DND-41 (cell line): ENCODE measurements at regions not wholly inside any gene's neighbourhood (a gene's known extent, or its start where the extent isn't known, plus 50 kb on each side); places are given as distances from the start of the nearest gene placed in this dataset.

Source experiments
- ATAC-seq: fragments of 200-7000 bp; cut with Tn5 transposase; 3 replicates; pipeline ENCODE4 v1.9.1; 2021; ENCODE audit warnings: low read depth; ENCODE audit not compliant: insufficient read depth
- DNase-seq: peaks from one replicate; pipeline ENCODE4 v3.0.0-alpha.2; 2020
- H2AFZ ChIP-seq: 2 replicates; pipeline ENCODE4 v1.6.0; 2012; ENCODE audit warnings: low read depth, low read length
- H3K27ac ChIP-seq: 2 replicates; pipeline ENCODE4 v1.5.1; 2012; ENCODE audit warnings: low read length, inconsistent platforms
- H3K27me3 ChIP-seq: fragments of 200-600 bp; sonication (generic); 2 replicates; pipeline ENCODE4 v1.6.0; 2012; ENCODE audit warnings: low read length, mild to moderate bottlenecking, inconsistent platforms; ENCODE audit not compliant: insufficient read depth, poor library complexity
- H3K36me3 ChIP-seq: 2 replicates; pipeline ENCODE4 v1.5.1; 2012; ENCODE audit warnings: low read length, inconsistent platforms; ENCODE audit not compliant: insufficient read depth
- H3K4me1 ChIP-seq: 2 replicates; pipeline ENCODE4 v1.5.1; 2012; ENCODE audit warnings: mild to moderate bottlenecking, low read length; ENCODE audit not compliant: insufficient read depth
- H3K4me2 ChIP-seq: 2 replicates; pipeline ENCODE4 v1.6.0; 2012; ENCODE audit warnings: mild to moderate bottlenecking, moderate library complexity, low read length, inconsistent platforms; ENCODE audit not compliant: insufficient read depth
- H3K4me3 ChIP-seq, 2 experiments: fragments of 200-600 bp in 1 of 2; shearing (Covaris generic) in 1 of 2; 2 replicates each; pipeline ENCODE4 v1.5.1; 2012 to 2016; ENCODE audit warnings: inconsistent platforms in 2 of 2, low read length in 2 of 2, mild to moderate bottlenecking in 2 of 2, low read depth in 1 of 2, moderate library complexity in 1 of 2
- H3K79me2 ChIP-seq: 2 replicates; pipeline ENCODE4 v1.6.0; 2012; ENCODE audit warnings: low read length, inconsistent platforms; ENCODE audit not compliant: insufficient read depth
- H3K9ac ChIP-seq: 2 replicates; pipeline ENCODE4 v1.6.0; 2012; ENCODE audit warnings: low read depth, mild to moderate bottlenecking, inconsistent platforms, low read length, moderate library complexity
- H3K9me3 ChIP-seq: 2 replicates; pipeline ENCODE4 v1.5.1; 2012; ENCODE audit warnings: low read length, moderate library complexity, mild to moderate bottlenecking, inconsistent platforms; ENCODE audit not compliant: insufficient read depth, severe bottlenecking
- H4K20me1 ChIP-seq: 2 replicates; pipeline ENCODE4 v1.6.0; 2012; ENCODE audit warnings: low read length; ENCODE audit not compliant: insufficient read depth
- CTCF ChIP-seq: IDR thresholded peaks from 2 replicates; pipeline ENCODE4 v1.5.1; 2012; ENCODE audit warnings: borderline replicate concordance, low read length, moderate library complexity, mild to moderate bottlenecking; ENCODE audit not compliant: poor library complexity, severe bottlenecking; ENCODE audit errors: extremely low read depth
- EZH2 ChIP-seq: IDR thresholded peaks from 3 replicates; pipeline ENCODE4 v1.6.1; 2012; ENCODE audit warnings: borderline replicate concordance, low read depth, mild to moderate bottlenecking, moderate library complexity, low read length, inconsistent platforms; ENCODE audit not compliant: severe bottlenecking

- Histone ChIP-seq H2AFZ (no peak overlapping the region), H3K27me3 (no peaks in the 10 kb centered on the region), H4K20me1 (no peaks in the 10 kb centered on the region), H3K36me3 (no peaks in the 10 kb centered on the region), H3K9ac (no peak overlapping the region), H3K9me3 (no peaks in the 10 kb centered on the region), H3K4me3 (no peak overlapping the region), H3K4me1 (no peaks in the 10 kb centered on the region), H3K79me2 (no peaks in the 10 kb centered on the region), H3K4me2 (no peak overlapping the region), H3K27ac (no peak overlapping the region)
- no peak for ATAC-seq
- TF ChIP-seq CTCF (no peak), EZH2 (no peak)
- DNase-seq = no peak
Observed at GRCh38 chr6:167643223-167643622, 183.5 kb upstream of the AFDN start.

DNA sequence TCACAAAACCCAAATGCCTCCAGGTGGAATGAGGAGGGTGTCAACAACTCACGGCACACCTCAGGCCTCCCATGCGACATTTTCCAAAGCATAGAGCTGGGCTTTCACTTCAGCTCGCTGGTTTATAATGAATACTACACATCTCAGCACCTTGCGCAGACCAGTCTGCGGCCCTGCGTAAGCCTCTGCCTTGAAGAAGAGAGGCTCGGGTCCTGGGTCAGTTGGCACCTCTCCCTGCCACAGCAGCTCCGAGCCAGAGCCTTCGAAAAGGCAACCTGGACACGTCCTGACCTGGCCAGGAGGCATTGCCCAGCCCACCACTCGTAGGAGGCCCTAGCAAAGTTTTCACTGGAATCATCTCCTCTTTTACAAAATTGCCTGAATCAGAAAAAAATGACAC, 183.0 kb upstream of the AFDN start:
- Histone ChIP-seq H3K27ac (no peak overlapping the region), H4K20me1 (no peaks in the 10 kb centered on the region), H2AFZ (no peak overlapping the region), H3K4me2 (no peak overlapping the region), H3K4me3 (no peak overlapping the region), H3K36me3 (no peaks in the 10 kb centered on the region), H3K79me2 (no peaks in the 10 kb centered on the region), H3K9me3 (no peaks in the 10 kb centered on the region), H3K4me1 (no peaks in the 10 kb centered on the region), H3K9ac (no peak overlapping the region), H3K27me3 (no peaks in the 10 kb centered on the region)
- ATAC-seq = no peak
- DNase-seq = no peak
- TF ChIP-seq EZH2 (no peak), CTCF (no peak)

DNA sequence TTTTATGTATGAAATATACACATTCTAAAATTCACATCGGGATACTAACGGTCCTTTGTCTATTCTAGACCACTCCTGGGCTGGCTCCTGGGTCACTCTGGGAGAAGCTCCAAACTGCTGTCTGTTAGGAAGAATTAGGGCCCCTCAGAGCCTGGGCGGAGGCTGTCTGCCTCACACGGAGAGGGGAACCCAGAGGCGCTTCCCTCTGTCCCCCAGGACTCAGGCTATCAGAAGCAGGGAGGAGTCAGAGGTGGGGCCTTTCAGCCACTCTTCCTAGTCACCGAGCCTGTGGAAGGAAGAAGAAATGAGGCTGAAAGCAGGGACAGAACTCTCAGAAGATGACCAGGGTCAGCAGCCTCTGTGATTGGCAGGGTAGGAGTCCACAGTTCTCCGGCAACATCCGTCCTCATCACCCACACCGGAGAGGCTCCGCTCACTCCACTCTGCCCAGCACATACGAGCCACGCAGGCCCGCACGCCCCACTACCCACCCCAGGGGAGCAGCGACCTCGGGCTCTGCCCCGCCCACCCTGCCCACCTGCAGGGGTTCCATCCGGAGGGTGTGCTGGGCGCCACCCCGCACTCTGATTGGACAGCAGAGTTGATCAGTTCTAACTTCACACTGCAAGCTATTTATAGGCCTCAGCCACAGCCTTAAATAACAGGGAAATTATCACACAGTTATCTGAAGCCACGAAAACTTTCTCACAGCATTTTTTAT, 182.1 kb upstream of the AFDN start:
- no peak for ATAC-seq

More for the DNA sequence above, 182.1 kb upstream of the AFDN start:
- Histone ChIP-seq H2AFZ (no peak overlapping the region), H4K20me1 (no peaks in the 10 kb centered on the region), H3K9ac (no peak overlapping the region), H3K79me2 (no peaks in the 10 kb centered on the region), H3K36me3 (no peaks in the 10 kb centered on the region), H3K4me2 (no peak overlapping the region), H3K9me3 (no peaks in the 10 kb centered on the region), H3K27ac (no peak overlapping the region), H3K4me1 (no peaks in the 10 kb centered on the region), H3K4me3 (no peak overlapping the region), H3K27me3 (no peaks in the 10 kb centered on the region)
- TF ChIP-seq EZH2 (no peak), CTCF (no peak)
- no peak for DNase-seq
